CD4-positive, alpha-beta T cell (primary cell): ENCODE measurements at regions not wholly inside any gene's neighbourhood (a gene's known extent, or its start where the extent isn't known, plus 50 kb on each side); places are given as distances from the start of the nearest gene placed in this dataset.

Source experiments
- ATAC-seq: fragments of 200-7000 bp; cut with Tn5 transposase; one replicate; pipeline ENCODE4 v1.10.0; 2022; ENCODE audit warnings: mild to moderate bottlenecking; ENCODE audit not compliant: poor library complexity
- CTCF ChIA-PET: fragments of 350-600 bp; sonication (Branson Sonifier 250); formaldehyde crosslinking; loops from one replicate; lab custom pipeline; 2021; ENCODE audit warnings: antibody characterized with exemption, inconsistent platforms; lab: Charles Lee
- POLR2A ChIA-PET: fragments of 350-600 bp; sonication (Branson Sonifier 250); formaldehyde crosslinking; loops from one replicate; lab custom pipeline; 2021; ENCODE audit warnings: antibody characterized with exemption, inconsistent platforms; lab: Charles Lee
- DNase-seq, 14 experiments: peaks; one replicate each; pipeline ENCODE4 v3.0.0-alpha.2; 2013 to 2020; ENCODE audit warnings: mixed read lengths in 2 of 14
- H3K27ac ChIP-seq, 2 donors: one replicate each; pipeline versions ENCODE4 v1.5.1 to v1.7.0; 2013; ENCODE audit warnings: low read length in 2 of 2, low read depth in 1 of 2, mild to moderate bottlenecking in 1 of 2
- H3K27me3 ChIP-seq, 2 experiments: 1 replicate in 1 of 2; 2 replicates in 1 of 2; pipeline versions ENCODE4 v1.6.1 to v1.7.0; 2013; ENCODE audit warnings: low read length in 2 of 2, control low read depth in 1 of 2, mild to moderate bottlenecking in 1 of 2, moderate library complexity in 1 of 2; ENCODE audit not compliant: insufficient read depth in 2 of 2, control insufficient read depth in 1 of 2
- H3K36me3 ChIP-seq: one replicate; pipeline ENCODE4 v1.6.1; 2013; ENCODE audit warnings: low read length, control low read depth; ENCODE audit not compliant: insufficient read depth
- H3K4me1 ChIP-seq: one replicate; pipeline ENCODE4 v1.6.1; 2013; ENCODE audit warnings: low read length, control low read depth; ENCODE audit not compliant: insufficient read depth
- H3K4me3 ChIP-seq: one replicate; pipeline ENCODE4 v1.5.1; 2013; ENCODE audit warnings: mild to moderate bottlenecking, low read length, moderate library complexity
- H3K9me3 ChIP-seq, 2 experiments: 1 replicate in 1 of 2; 2 replicates in 1 of 2; pipeline versions ENCODE4 v1.6.1 to v1.7.0; 2013; ENCODE audit warnings: low read length in 2 of 2, mild to moderate bottlenecking in 2 of 2, control low read depth in 1 of 2, moderate library complexity in 1 of 2; ENCODE audit not compliant: control insufficient read depth in 1 of 2, insufficient read depth in 1 of 2
- H3K27ac Mint-ChIP-seq: one replicate; pipeline ENCODE4 v1.8.0; 2020; ENCODE audit warnings: mixed read lengths
- H3K27me3 Mint-ChIP-seq: one replicate; pipeline ENCODE4 v1.8.0; 2021; ENCODE audit warnings: mixed read lengths
- H3K36me3 Mint-ChIP-seq: one replicate; pipeline ENCODE4 v1.8.0; 2021; ENCODE audit warnings: low read depth, mixed read lengths
- H3K4me1 Mint-ChIP-seq: one replicate; pipeline ENCODE4 v1.8.0; 2021; ENCODE audit warnings: low read depth, mixed read lengths
- H3K4me3 Mint-ChIP-seq: one replicate; pipeline ENCODE4 v1.8.0; 2020; ENCODE audit warnings: mild to moderate bottlenecking, mixed read lengths
- H3K9me3 Mint-ChIP-seq: one replicate; pipeline ENCODE4 v1.8.0; 2020; ENCODE audit warnings: mixed read lengths
- CTCF ChIP-seq: fragments of 200-600 bp; IDR thresholded peaks from one replicate; pipeline ENCODE4 v1.8.0; 2022; ENCODE audit warnings: antibody characterized with exemption, mild to moderate bottlenecking
- intact Hi-C, 2 experiments: fragments of 100-400 bp; cut with DNase I in 1 of 2; cut with micrococcal nuclease in 1 of 2; formaldehyde crosslinking; loops; one replicate each; pipeline versions ENCODE4 v1.15.1 to v1.9.0; 2023 to 2025; cut with DNase I, micrococcal nuclease

- Mint-ChIP-seq H3K9me3 (no peaks in the 10 kb centered on the region), H3K36me3 (no peaks in the 10 kb centered on the region), H3K27ac (no peak overlapping the region), H3K27me3 (peaks cover 5% of the 10 kb centered on the region), H3K4me1 (no peaks in the 10 kb centered on the region), H3K4me3 (no peak overlapping the region)
- no peaks in the 10 kb centered on the region for H3K36me3 ChIP-seq
- H3K9me3 ChIP-seq = no peaks in the 10 kb centered on the region
- no peak for TF ChIP-seq CTCF
- ChIA-PET POLR2A (no interaction called here), CTCF (no interaction called here)
- no peak for DNase-seq
- no peaks in the 10 kb centered on the region for H3K4me1 ChIP-seq
- H3K27me3 ChIP-seq = peaks cover 0 to 2% of the 10 kb centered on the region in 2 experiments
- intact Hi-C loops = no loop called here
- no peak overlapping the region for H3K27ac ChIP-seq
- no peak overlapping the region for H3K4me3 ChIP-seq
- ATAC-seq = no peak
These were observed 230.2 kb downstream of the TSHZ3 start for GRCh38 chr19:31118986-31119385.

GRCh38 chr19:31118287-31118955 lies 230.8 kb downstream of the TSHZ3 start:
- ATAC-seq = no peak
- Mint-ChIP-seq H3K36me3 (no peaks in the 10 kb centered on the region), H3K9me3 (no peaks in the 10 kb centered on the region), H3K27ac (no peak overlapping the region), H3K4me3 (no peak overlapping the region), H3K27me3 (peaks cover 5% of the 10 kb centered on the region), H3K4me1 (no peaks in the 10 kb centered on the region)
- Histone ChIP-seq H3K27me3 (peaks cover 0 to 3% of the 10 kb centered on the region in 2 experiments), H3K36me3 (no peaks in the 10 kb centered on the region), H3K4me1 (no peaks in the 10 kb centered on the region), H3K9me3 (no peaks in the 10 kb centered on the region), H3K27ac (no peak overlapping the region), H3K4me3 (no peak overlapping the region)
- TF ChIP-seq CTCF = no peak
- intact Hi-C loops = no loop called here
- CTCF ChIA-PET = no interaction called here
- POLR2A ChIA-PET = no interaction called here
- no peak for DNase-seq

GRCh38 chr19:31114585-31114984 lies 234.7 kb downstream of the TSHZ3 start:
- ChIA-PET CTCF (interaction anchor here (0.7 kb wide), 1 partner anchor 22 kb away, joined by 3 read pairs; no protein-coding TSS in a partner anchor), POLR2A (no interaction called here)
- no peak for TF ChIP-seq CTCF
- no peak for ATAC-seq
- H3K36me3 ChIP-seq = no peaks in the 10 kb centered on the region
- no peak overlapping the region for H3K27ac ChIP-seq
- H3K36me3 Mint-ChIP-seq = no peaks in the 10 kb centered on the region
- peaks cover 0 to 3% of the 10 kb centered on the region in 2 experiments for H3K27me3 ChIP-seq
- H3K4me1 Mint-ChIP-seq = peaks cover 8% of the 10 kb centered on the region
- intact Hi-C loops = no loop called here
- H3K4me1 ChIP-seq = peaks cover 6% of the 10 kb centered on the region
- no peak overlapping the region for H3K4me3 ChIP-seq
- H3K27me3 Mint-ChIP-seq = peaks cover 32% of the 10 kb centered on the region
- H3K9me3 Mint-ChIP-seq = no peaks in the 10 kb centered on the region
- H3K27ac Mint-ChIP-seq = no peak overlapping the region
- no peak for DNase-seq
- no peak overlapping the region for H3K4me3 Mint-ChIP-seq
- H3K9me3 ChIP-seq = no peaks in the 10 kb centered on the region
